GM23338 (cell line): ENCODE measurements at regions not wholly inside any gene's neighbourhood (a gene's known extent, or its start where the extent isn't known, plus 50 kb on each side); places are given as distances from the start of the nearest gene placed in this dataset.

ENCODE experiments used
- ATAC-seq: fragments of 200-7000 bp; cut with Tn5 transposase; 3 replicates; pipeline ENCODE4 v1.9.1; 2020
- DNase-seq: peaks from one replicate; pipeline ENCODE4 v3.0.0-alpha.2; 2015; ENCODE audit warnings: low spot score
- H2AFZ ChIP-seq: fragments of 200-600 bp; sonication (generic); 2 replicates; pipeline ENCODE4 v1.8.0; 2016; ENCODE audit warnings: antibody characterized with exemption, mild to moderate bottlenecking, moderate library complexity
- H3F3A ChIP-seq: fragments of 200-600 bp; sonication (generic); replicated peaks from 2 replicates; pipeline ENCODE4 v1.8.0; 2017; ENCODE audit warnings: antibody characterized with exemption, mixed run types, low read depth
- H3K27ac ChIP-seq: fragments of 200-600 bp; sonication (generic); 2 replicates; pipeline ENCODE4 v1.6.1; 2016; ENCODE audit warnings: low read depth
- H3K27me3 ChIP-seq: fragments of 200-600 bp; sonication (generic); 2 replicates; pipeline ENCODE4 v1.8.0; 2016; ENCODE audit warnings: mild to moderate bottlenecking, mixed run types, moderate library complexity; ENCODE audit not compliant: insufficient read depth
- H3K36me3 ChIP-seq: fragments of 200-600 bp; sonication (generic); 2 replicates; pipeline ENCODE4 v1.8.0; 2016; ENCODE audit warnings: mild to moderate bottlenecking; ENCODE audit not compliant: insufficient read depth
- H3K4me1 ChIP-seq: fragments of 200-600 bp; sonication (generic); 2 replicates; pipeline ENCODE4 v1.8.0; 2016; ENCODE audit warnings: mild to moderate bottlenecking, moderate library complexity; ENCODE audit not compliant: insufficient read depth
- H3K4me2 ChIP-seq: fragments of 200-600 bp; sonication (generic); 2 replicates; pipeline ENCODE4 v1.7.1; 2017; ENCODE audit warnings: mixed run types
- H3K4me3 ChIP-seq: fragments of 200-600 bp; sonication (generic); 2 replicates; pipeline ENCODE4 v1.6.1; 2016; ENCODE audit warnings: mixed run types
- H3K79me2 ChIP-seq: fragments of 200-600 bp; sonication (generic); replicated peaks from 2 replicates; pipeline ENCODE4 v1.8.0; 2017; ENCODE audit warnings: mild to moderate bottlenecking; ENCODE audit not compliant: insufficient read depth
- H3K9me2 ChIP-seq: fragments of 200-600 bp; sonication (generic); 2 replicates; pipeline ENCODE4 v1.8.0; 2017; ENCODE audit not compliant: insufficient read depth
- H4K20me1 ChIP-seq: fragments of 200-600 bp; sonication (generic); replicated peaks from 2 replicates; pipeline ENCODE4 v1.8.0; 2017; ENCODE audit warnings: mild to moderate bottlenecking; ENCODE audit not compliant: insufficient read depth
- H3K27ac Mint-ChIP-seq: 2 replicates; pipeline ENCODE4 v1.8.0; 2020; ENCODE audit warnings: inconsistent platforms, mild to moderate bottlenecking, moderate library complexity, mixed read lengths
- H3K27me3 Mint-ChIP-seq: 3 replicates; pipeline ENCODE4 v1.8.0; 2022; ENCODE audit warnings: low read depth, mild to moderate bottlenecking, moderate library complexity, mixed read lengths, inconsistent platforms; ENCODE audit not compliant: insufficient read depth, poor library complexity
- H3K36me3 Mint-ChIP-seq: 3 replicates; pipeline ENCODE4 v1.8.0; 2021; ENCODE audit warnings: low read depth, mild to moderate bottlenecking, inconsistent platforms, moderate library complexity, mixed read lengths
- H3K4me1 Mint-ChIP-seq: 3 replicates; pipeline ENCODE4 v1.8.0; 2020; ENCODE audit warnings: mild to moderate bottlenecking, inconsistent platforms, mixed read lengths
- H3K4me3 Mint-ChIP-seq: 3 replicates; pipeline ENCODE4 v1.8.0; 2021; ENCODE audit warnings: moderate library complexity, mild to moderate bottlenecking, inconsistent platforms, mixed read lengths
- H3K9me3 Mint-ChIP-seq: 3 replicates; pipeline ENCODE4 v1.8.0; 2020; ENCODE audit warnings: moderate library complexity, mild to moderate bottlenecking, inconsistent platforms, mixed read lengths
- CREB1 ChIP-seq: fragments of 250-450 bp; sonication (Bioruptor Pico); IDR thresholded peaks from 2 replicates; pipeline ENCODE4 v1.5.0; 2020; ENCODE audit warnings: low read depth, mild to moderate bottlenecking, moderate library complexity
- EZH2 ChIP-seq: fragments of 200-600 bp; sonication (generic); IDR thresholded peaks from one replicate; pipeline ENCODE4 v1.8.0; 2017; ENCODE audit warnings: antibody characterized with exemption, mild to moderate bottlenecking, low read depth; ENCODE audit not compliant: unreplicated experiment
- EZH2phosphoT487 ChIP-seq: fragments of 200-600 bp; sonication (generic); IDR thresholded peaks from one replicate; pipeline ENCODE4 v1.8.1; 2018; ENCODE audit warnings: antibody characterized with exemption; ENCODE audit not compliant: unreplicated experiment
- JUNB ChIP-seq: IDR thresholded peaks from one replicate; pipeline ENCODE4 v1.6.1; 2016; ENCODE audit warnings: antibody characterized with exemption; ENCODE audit not compliant: unreplicated experiment
- NANOG ChIP-seq: IDR thresholded peaks from 2 replicates; pipeline ENCODE4 v1.6.1; 2016; ENCODE audit warnings: antibody characterized with exemption, borderline replicate concordance
- POLR2AphosphoS5 ChIP-seq: IDR thresholded peaks from 2 replicates; pipeline ENCODE4 v1.6.1; 2016; ENCODE audit warnings: antibody characterized with exemption, low read depth
- REST ChIP-seq: IDR thresholded peaks from one replicate; pipeline ENCODE4 v1.6.1; 2018; ENCODE audit warnings: antibody characterized with exemption; ENCODE audit not compliant: unreplicated experiment
- STAT1 ChIP-seq: IDR thresholded peaks from one replicate; pipeline ENCODE4 v1.6.1; 2016; ENCODE audit warnings: antibody characterized with exemption; ENCODE audit not compliant: unreplicated experiment
- ZNF114 ChIP-seq: fragments of 250-450 bp; sonication (Bioruptor Pico); IDR thresholded peaks from 2 replicates; pipeline ENCODE4 v1.5.0; 2020; ENCODE audit warnings: mild to moderate bottlenecking, moderate library complexity
- ZNF331 ChIP-seq: fragments of 250-450 bp; sonication (Bioruptor Pico); IDR thresholded peaks from 2 replicates; pipeline ENCODE4 v1.5.0; 2020; ENCODE audit warnings: low read depth, mild to moderate bottlenecking, moderate library complexity
- ZNF462 ChIP-seq: fragments of 250-450 bp; sonication (Bioruptor Pico); IDR thresholded peaks from 2 replicates; pipeline ENCODE4 v1.5.0; 2020; ENCODE audit warnings: mild to moderate bottlenecking, moderate library complexity
- TF ChIP-seq, protein P1 (sequence below): IDR thresholded peaks from 2 replicates; pipeline ENCODE4 v1.6.1; 2016; ENCODE audit warnings: antibody characterized with exemption
- TF ChIP-seq, protein P2 (sequence below), 2 experiments: fragments of 200-600 bp in 1 of 2; sonication (generic) in 1 of 2; conservative IDR thresholded peaks; 2 replicates each; pipeline versions ENCODE4 v1.5.1 to v1.6.1; 2016 to 2017; ENCODE audit warnings: antibody characterized with exemption in 2 of 2, low read depth in 2 of 2, mild to moderate bottlenecking in 2 of 2, moderate library complexity in 1 of 2

DNA sequence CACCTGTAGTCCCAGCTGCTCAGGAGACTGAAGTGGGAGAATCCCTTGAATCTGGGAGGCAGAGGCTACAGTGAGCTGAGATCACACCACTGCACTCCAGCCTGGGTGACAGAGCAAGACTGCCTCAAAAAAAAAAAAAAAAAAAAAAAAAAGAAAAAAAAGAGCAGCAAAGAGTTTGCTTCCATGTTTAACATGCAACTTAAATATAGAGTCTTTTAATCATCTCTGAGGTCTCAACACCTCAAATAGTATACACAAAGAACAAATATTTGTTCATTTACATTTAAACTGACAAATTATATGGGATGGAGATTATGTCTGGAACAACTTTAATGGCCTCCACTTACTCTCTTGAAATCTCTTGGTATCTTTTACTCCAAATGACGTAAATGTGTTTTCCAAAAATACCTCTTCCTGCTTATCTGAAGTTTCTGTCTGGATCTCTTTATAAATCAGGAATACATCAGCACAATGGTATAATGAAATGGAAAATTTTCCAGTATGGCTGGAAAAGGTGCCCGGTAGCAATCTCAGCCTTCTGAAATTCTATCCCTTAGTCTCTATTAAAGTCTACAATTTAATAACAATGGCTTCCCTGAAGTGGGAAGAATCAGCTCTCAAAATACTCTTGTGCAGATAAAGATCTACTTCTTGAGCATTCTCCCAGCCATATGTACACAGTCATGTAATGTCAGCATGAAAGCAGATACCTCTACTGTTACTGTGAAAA is 258.5 kb downstream of the OMA1 start:
- H3K27me3 Mint-ChIP-seq = no peaks in the 10 kb centered on the region
- H3K4me2 ChIP-seq = no peak overlapping the region
- H3K4me1 ChIP-seq = 0 out of 2 replicates have a peak, but pooled peaks cover under 1% of the 10 kb centered on the region
- H3K4me3 ChIP-seq = no peak overlapping the region
- DNase-seq (no peak), ATAC-seq (no peak)
- TF ChIP-seq, protein P1, sequence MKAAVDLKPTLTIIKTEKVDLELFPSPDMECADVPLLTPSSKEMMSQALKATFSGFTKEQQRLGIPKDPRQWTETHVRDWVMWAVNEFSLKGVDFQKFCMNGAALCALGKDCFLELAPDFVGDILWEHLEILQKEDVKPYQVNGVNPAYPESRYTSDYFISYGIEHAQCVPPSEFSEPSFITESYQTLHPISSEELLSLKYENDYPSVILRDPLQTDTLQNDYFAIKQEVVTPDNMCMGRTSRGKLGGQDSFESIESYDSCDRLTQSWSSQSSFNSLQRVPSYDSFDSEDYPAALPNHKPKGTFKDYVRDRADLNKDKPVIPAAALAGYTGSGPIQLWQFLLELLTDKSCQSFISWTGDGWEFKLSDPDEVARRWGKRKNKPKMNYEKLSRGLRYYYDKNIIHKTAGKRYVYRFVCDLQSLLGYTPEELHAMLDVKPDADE = no peak
- no peak for TF ChIP-seq POLR2AphosphoS5
- no peak for TF ChIP-seq NANOG
- no peak for TF ChIP-seq CREB1
- no peak for TF ChIP-seq REST
- TF ChIP-seq ZNF331 (CRISPR knock-in tag) = no peak
- TF ChIP-seq, protein P2, sequence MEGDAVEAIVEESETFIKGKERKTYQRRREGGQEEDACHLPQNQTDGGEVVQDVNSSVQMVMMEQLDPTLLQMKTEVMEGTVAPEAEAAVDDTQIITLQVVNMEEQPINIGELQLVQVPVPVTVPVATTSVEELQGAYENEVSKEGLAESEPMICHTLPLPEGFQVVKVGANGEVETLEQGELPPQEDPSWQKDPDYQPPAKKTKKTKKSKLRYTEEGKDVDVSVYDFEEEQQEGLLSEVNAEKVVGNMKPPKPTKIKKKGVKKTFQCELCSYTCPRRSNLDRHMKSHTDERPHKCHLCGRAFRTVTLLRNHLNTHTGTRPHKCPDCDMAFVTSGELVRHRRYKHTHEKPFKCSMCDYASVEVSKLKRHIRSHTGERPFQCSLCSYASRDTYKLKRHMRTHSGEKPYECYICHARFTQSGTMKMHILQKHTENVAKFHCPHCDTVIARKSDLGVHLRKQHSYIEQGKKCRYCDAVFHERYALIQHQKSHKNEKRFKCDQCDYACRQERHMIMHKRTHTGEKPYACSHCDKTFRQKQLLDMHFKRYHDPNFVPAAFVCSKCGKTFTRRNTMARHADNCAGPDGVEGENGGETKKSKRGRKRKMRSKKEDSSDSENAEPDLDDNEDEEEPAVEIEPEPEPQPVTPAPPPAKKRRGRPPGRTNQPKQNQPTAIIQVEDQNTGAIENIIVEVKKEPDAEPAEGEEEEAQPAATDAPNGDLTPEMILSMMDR (conservative IDR thresholded peaks at IDR 0.05; ENCODE audit: low read depth in 2 of 2) = no peak
- no peak for TF ChIP-seq JUNB
- TF ChIP-seq STAT1 = no peak
- no peak for TF ChIP-seq EZH2phosphoT487
- no peak for TF ChIP-seq EZH2
- TF ChIP-seq ZNF462 (CRISPR knock-in tag) = no peak
- TF ChIP-seq ZNF114 = no peak
- H3K36me3 Mint-ChIP-seq = no peaks in the 10 kb centered on the region
- peaks cover 6% of the 10 kb centered on the region for H3K4me1 Mint-ChIP-seq
- H3K9me2 ChIP-seq = no peaks in the 10 kb centered on the region
- H3K27ac Mint-ChIP-seq = no peak overlapping the region
- H3K27ac ChIP-seq = no peak overlapping the region
- H3K4me3 Mint-ChIP-seq = no peak overlapping the region
- no peaks in the 10 kb centered on the region; the same call in 2 of the 3 replicates for H3K9me3 Mint-ChIP-seq
- H4K20me1 ChIP-seq = no peaks in the 10 kb centered on the region
- no peaks in the 10 kb centered on the region for H3K79me2 ChIP-seq
- H3K36me3 ChIP-seq = no peaks in the 10 kb centered on the region
- no peaks in the 10 kb centered on the region for H3F3A ChIP-seq
- no peaks in the 10 kb centered on the region for H3K27me3 ChIP-seq
- no peak overlapping the region for H2AFZ ChIP-seq
